GM19452 (cell line): ENCODE measurements at regions not wholly inside any gene's neighbourhood (a gene's known extent, or its start where the extent isn't known, plus 50 kb on each side); places are given as distances from the start of the nearest gene placed in this dataset.
"Not testable (repeated sequence)": the region's sequence is repeated elsewhere in the genome, so short reads cannot be mapped to it uniquely, and the experiment has no call there.

Experiments
- ATAC-seq: cut with Tn5 transposase; IDR thresholded peaks from one replicate; pipeline ENCODE4 v1.9.1; 2021; ENCODE audit not compliant: unreplicated experiment

- ATAC-seq, result no peak
These were observed 150.9 kb upstream of the STMND1 start for GRCh38 chr6:16950825-16951495.

DNA sequence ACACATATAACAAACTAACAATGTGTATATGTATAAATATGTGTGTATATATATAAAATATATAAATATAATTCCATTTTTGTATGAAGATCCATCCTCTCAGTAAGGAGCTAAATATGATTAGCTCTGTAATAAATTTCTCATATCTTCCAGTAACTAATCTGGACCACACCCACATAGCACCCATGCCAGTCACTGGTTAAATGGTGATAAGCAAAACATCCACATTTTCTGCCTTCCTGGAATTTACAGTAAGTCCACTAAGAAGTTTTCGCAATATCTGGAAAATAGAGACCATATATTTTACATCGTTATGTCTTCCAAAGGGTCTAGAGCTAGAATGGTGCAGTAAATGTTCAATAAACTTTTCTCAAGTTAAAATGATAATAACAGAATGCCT is 151.5 kb upstream of the STMND1 start:
- no peak for ATAC-seq

DNA sequence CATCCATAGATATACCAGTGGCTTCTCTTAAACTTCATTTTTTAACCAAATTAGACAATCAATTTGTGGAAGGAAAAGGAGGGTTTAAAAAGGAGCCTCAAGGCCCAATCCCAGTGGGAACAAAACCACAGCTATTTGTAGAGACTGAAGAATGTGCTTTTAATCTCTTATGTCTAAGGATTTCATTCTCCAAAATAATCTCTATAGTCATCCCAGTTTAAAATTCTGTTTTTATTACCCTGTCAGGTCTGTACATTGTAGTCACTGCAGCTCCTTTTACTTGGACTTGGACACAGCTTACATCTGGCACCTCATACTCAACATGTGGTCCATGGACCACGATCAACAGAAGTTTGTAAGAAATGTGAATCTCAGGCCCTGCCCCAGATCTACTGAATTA is 152.1 kb upstream of the STMND1 start:
- ATAC-seq, result no peak

- no peak for ATAC-seq
These were observed 153.5 kb upstream of the STMND1 start for GRCh38 chr6:16948396-16948795.

DNA sequence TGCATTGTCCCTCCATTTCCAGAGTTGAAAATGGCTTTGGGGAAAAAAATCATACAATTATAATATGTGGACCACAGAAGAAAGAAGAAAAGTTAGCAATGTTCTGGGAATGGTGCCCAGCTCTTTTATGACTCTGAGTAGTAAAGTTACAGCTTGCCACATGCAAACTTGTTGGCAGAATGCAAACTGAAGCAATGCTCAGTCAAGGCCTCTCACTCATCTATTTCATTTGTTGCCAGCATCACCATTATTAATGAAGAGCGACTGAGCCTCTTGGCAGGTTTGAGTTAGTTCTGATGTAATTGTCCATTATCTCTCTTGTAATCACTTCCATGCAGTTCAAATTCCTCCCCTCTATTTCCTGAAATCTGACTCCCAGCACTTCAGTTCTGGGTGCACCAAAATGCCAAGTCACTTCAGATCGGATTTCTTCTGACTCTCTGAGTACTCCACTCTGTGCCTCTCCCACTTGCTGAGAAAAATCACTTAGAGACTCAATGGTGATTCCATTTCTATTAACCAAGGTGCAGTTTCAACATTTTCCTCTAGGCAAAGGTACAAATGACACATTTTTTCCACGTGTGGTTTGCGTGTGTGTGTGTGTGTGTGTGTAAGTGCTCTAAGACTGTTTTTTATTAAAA is 154.4 kb upstream of the STMND1 start:
- no peak for ATAC-seq

GRCh38 chr6:16944596-16944995 is 157.3 kb upstream of the STMND1 start:
- no peak for ATAC-seq

DNA sequence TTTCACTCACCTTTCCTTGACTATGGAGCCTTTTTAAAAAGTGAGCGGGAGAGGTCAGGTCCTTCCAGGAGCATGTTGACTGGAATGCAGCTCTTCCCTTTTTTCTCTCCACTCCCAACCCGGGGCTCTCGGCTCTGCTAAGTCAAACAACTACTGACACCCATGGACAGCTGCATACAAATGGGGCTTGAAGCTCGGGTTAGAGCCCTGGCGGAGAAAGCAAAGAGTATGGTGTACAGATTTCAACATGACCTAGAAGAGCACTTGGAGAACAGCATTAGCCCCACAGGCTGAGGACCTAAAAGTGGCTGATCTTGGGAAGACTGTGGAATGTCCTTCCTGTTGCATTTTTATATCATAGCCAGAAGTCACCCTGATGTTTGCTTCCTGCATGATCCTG is 162.0 kb upstream of the STMND1 start:
- ATAC-seq, result no peak

GRCh38 chr6:16939351-16939750 is 162.5 kb upstream of the STMND1 start:
- no peak for ATAC-seq

- ATAC-seq, result no peak
These were observed 165.0 kb upstream of the STMND1 start for GRCh38 chr6:16936893-16937292.

GRCh38 chr6:16933961-16934360 is 167.9 kb upstream of the STMND1 start:
- ATAC-seq, result no peak

DNA sequence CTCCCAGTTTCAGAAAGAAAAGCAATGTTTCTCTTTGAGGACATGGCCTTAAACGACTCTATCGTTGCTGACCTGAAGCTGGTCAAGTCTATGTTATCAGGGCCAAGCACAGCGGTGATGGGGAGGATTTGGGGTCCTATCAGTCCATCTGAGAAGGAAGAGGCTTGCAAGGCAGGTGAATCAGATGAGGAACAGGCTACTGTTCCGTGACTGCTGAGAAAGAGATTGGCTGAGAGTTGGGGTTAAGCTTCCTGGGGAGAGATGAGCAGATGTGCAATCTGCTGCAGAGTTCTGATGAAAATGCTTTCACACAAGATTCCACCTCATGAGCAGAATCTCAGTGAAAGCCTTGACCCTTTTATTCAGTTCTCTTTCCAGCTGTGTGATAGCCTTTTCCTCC is 168.3 kb upstream of the STMND1 start:
- no peak for ATAC-seq

GRCh38 chr6:16932920-16933319 is 168.9 kb upstream of the STMND1 start:
- no peak for ATAC-seq

DNA sequence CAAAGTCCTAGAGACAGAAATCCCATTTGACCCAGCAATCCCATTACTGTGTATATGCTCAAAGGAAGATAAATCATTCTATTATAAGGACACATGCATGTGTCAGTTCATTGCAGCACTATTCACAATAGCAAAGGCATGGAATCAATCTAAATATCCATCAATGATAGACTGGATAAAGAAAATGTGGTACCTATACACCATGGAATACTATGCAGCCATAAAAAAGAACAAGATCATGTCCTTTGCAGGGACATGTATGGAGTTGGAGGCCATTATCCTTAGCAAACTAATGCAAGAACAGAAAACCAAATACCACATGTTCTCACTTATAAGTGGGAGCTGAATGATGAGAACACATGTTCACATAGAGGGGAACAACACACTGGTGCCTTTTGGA is 169.8 kb upstream of the ATXN1 start:
- ATAC-seq, result not testable (repeated sequence)

- no peak for ATAC-seq
These were observed 169.2 kb upstream of the ATXN1 start for GRCh38 chr6:16930432-16930831.

DNA sequence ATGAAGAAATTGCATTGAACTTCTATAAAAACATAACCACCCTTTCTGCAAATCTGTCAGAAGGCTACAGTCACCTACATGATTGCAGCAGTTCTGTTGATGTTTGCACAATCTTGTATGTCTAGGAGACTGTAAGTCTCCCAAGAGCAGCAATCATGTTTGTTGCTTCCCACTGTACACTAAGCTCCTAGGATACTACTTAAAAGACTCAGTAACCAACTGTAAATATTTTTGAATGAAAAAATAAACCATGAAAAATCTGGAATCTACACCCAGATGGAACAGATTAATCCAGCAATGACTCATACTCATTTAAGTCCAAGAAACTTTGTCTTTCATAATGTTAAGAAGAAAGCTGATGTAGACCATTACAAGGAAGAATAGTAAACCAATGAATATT is 168.5 kb upstream of the ATXN1 start:
- ATAC-seq, result no peak

- no peak for ATAC-seq
These were observed 167.1 kb upstream of the ATXN1 start for GRCh38 chr6:16928387-16928786.

DNA sequence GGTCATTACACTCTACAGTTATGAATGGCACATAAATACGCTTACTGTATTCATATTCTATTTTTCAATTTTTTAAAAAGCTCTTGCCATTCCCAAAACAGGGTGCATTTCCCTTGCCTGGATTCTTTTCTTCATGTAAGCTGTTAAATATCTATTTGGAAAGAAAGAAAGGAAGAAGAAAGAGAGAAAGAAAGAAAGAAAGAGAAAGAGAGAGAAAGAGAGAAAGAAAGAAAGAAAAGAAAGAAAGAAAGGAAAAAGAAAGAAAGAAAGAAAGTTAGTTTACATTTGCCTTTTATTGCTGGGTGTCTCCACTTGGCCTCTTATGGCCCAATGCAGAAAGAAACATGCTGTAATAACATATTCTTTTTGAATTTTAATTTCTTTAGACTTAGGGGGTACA is 165.9 kb upstream of the ATXN1 start:
- no peak for ATAC-seq

DNA sequence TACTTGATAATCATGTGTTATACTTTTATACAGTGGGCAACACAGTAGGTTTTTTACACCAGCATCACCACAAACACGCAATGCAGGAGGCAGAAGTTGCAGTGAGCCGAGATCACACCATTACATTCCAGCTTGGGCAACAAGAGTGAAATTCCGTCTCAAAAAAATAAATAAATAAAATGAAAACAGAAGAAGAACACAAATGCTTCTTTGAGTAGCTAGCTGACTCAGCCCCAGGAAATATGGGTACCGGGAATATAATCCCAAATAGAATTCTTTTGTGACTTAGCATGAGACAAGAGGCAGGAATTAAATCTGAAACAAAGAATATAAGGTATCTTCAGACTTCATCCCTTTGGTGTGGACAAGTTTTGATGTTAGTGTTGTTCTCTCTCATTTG is 164.2 kb upstream of the ATXN1 start:
- ATAC-seq, result no peak

- ATAC-seq, result no peak
These were observed 161.0 kb upstream of the ATXN1 start for GRCh38 chr6:16922282-16922681.

DNA sequence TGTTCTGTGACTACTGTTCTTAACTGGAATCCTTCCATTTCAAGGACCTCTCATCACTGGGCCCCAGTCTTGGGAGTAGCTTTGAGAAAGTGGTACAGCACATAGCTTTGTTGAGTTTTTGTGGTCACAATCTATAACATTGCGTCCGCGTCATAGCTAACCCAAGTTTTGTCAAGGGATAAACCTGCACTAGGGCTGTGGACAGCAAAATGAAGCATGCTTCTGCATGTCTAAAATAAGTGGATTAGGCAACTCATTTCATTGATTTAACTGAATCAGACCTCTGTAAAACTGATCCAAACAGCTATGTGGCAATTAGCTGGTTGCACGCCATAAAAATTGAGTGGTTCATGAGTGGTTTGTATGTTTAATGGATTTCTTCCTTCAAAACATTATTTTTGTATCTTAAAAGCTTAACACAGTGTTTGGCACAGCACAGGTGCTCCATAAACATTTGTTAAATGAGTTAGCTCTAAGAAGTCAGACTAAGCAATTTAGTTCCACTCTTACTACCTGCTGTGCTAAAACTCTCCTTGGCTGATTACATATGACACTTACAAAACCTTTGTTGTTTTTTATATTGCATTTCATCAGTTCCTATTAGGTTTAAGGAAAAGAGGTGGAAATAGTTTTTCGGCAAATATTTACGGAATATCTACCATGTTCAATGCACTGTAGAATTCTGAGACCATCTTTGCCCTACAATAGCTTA is 160.3 kb upstream of the ATXN1 start:
- no peak for ATAC-seq

GRCh38 chr6:16918586-16918985 is 157.3 kb upstream of the ATXN1 start:
- no peak for ATAC-seq

DNA sequence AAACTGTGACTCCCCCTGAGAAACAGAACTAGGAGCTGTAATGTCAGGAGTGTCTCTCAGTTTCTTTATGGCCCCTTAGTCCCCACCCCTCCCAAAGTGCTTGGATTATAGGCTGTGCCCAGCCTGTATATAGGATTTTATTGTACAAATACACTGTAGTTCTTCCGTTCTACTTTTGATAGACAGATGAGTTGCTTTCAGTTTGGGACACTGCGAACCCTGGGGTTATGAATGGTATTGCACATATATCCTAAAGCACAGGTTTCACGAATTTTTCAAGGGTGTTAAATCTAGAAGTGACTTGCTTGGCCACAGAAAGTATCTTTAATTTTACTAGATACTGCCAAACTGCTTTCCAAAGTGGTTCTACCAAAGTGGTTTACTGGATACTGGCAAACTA is 152.9 kb upstream of the ATXN1 start:
- ATAC-seq, result no peak
